Neural progenitor cell (in vitro differentiated cells): ENCODE measurements at regions not wholly inside any gene's neighbourhood (a gene's known extent, or its start where the extent isn't known, plus 50 kb on each side); places are given as distances from the start of the nearest gene placed in this dataset.

Experiments used
- DNase-seq: peaks from one replicate; pipeline ENCODE4 v3.0.0-alpha.2; 2016; ENCODE audit warnings: low spot score
- H2AFZ ChIP-seq: fragments of 200-600 bp; sonication (generic); replicated peaks from 2 replicates; pipeline ENCODE4 v1.6.1; 2016; ENCODE audit warnings: antibody characterized with exemption
- H3F3A ChIP-seq: fragments of 200-600 bp; sonication (generic); 2 replicates; pipeline ENCODE4 v1.6.1; 2016; ENCODE audit warnings: antibody characterized with exemption, low read depth
- H3K27ac ChIP-seq: fragments of 200-600 bp; sonication (generic); 2 replicates; pipeline ENCODE4 v1.5.1; 2016; ENCODE audit warnings: mild to moderate bottlenecking
- H3K27me3 ChIP-seq: fragments of 200-600 bp; sonication (generic); 2 replicates; pipeline ENCODE4 v1.6.1; 2016; ENCODE audit warnings: mild to moderate bottlenecking, moderate library complexity
- H3K36me3 ChIP-seq: fragments of 200-600 bp; sonication (generic); 2 replicates; pipeline ENCODE4 v1.5.1; 2016
- H3K4me1 ChIP-seq: fragments of 200-600 bp; sonication (generic); 2 replicates; pipeline ENCODE4 v1.6.1; 2016; ENCODE audit warnings: mixed run types
- H3K4me2 ChIP-seq: fragments of 200-600 bp; sonication (generic); 2 replicates; pipeline ENCODE4 v1.6.1; 2016
- H3K4me3 ChIP-seq: fragments of 200-600 bp; sonication (generic); 2 replicates; pipeline ENCODE4 v1.5.1; 2016
- H3K79me2 ChIP-seq: fragments of 200-600 bp; sonication (generic); 2 replicates; pipeline ENCODE4 v1.6.1; 2016; ENCODE audit warnings: low read depth
- H3K9ac ChIP-seq: fragments of 200-600 bp; sonication (generic); 2 replicates; pipeline ENCODE4 v1.6.1; 2016
- H3K9me3 ChIP-seq: fragments of 200-600 bp; sonication (generic); 2 replicates; pipeline ENCODE4 v1.5.1; 2016; ENCODE audit warnings: low read depth
- H4K20me1 ChIP-seq: fragments of 200-600 bp; sonication (generic); 2 replicates; pipeline ENCODE4 v1.6.1; 2016; ENCODE audit warnings: low read depth
- H3K27ac Mint-ChIP-seq: 3 replicates; pipeline ENCODE4 v1.8.0; 2021; ENCODE audit warnings: mixed read lengths
- H3K27me3 Mint-ChIP-seq: 2 replicates; pipeline ENCODE4 v1.8.0; 2022; ENCODE audit warnings: low read depth, mild to moderate bottlenecking, inconsistent platforms, moderate library complexity, mixed read lengths; ENCODE audit not compliant: insufficient read depth
- H3K36me3 Mint-ChIP-seq: 3 replicates; pipeline ENCODE4 v1.8.0; 2021; ENCODE audit warnings: mixed read lengths
- H3K4me1 Mint-ChIP-seq: 3 replicates; pipeline ENCODE4 v1.8.0; 2021; ENCODE audit warnings: mixed read lengths
- H3K4me3 Mint-ChIP-seq: 3 replicates; pipeline ENCODE4 v1.8.0; 2021; ENCODE audit warnings: mild to moderate bottlenecking, moderate library complexity, mixed read lengths
- H3K9me3 Mint-ChIP-seq: 3 replicates; pipeline ENCODE4 v1.8.0; 2020; ENCODE audit warnings: mixed read lengths
- EZH2 ChIP-seq: fragments of 200-600 bp; sonication (generic); IDR thresholded peaks from 2 replicates; pipeline ENCODE4 v1.6.1; 2017; ENCODE audit warnings: antibody characterized with exemption, mild to moderate bottlenecking, moderate library complexity
- EZH2phosphoT487 ChIP-seq: fragments of 200-600 bp; sonication (generic); IDR thresholded peaks from 2 replicates; pipeline ENCODE4 v1.6.1; 2017; ENCODE audit warnings: antibody characterized with exemption
- TF ChIP-seq, protein P1 (sequence below): fragments of 200-600 bp; sonication (generic); IDR thresholded peaks from 2 replicates; pipeline ENCODE4 v1.5.1; 2017; ENCODE audit warnings: antibody characterized with exemption, mild to moderate bottlenecking

DNA sequence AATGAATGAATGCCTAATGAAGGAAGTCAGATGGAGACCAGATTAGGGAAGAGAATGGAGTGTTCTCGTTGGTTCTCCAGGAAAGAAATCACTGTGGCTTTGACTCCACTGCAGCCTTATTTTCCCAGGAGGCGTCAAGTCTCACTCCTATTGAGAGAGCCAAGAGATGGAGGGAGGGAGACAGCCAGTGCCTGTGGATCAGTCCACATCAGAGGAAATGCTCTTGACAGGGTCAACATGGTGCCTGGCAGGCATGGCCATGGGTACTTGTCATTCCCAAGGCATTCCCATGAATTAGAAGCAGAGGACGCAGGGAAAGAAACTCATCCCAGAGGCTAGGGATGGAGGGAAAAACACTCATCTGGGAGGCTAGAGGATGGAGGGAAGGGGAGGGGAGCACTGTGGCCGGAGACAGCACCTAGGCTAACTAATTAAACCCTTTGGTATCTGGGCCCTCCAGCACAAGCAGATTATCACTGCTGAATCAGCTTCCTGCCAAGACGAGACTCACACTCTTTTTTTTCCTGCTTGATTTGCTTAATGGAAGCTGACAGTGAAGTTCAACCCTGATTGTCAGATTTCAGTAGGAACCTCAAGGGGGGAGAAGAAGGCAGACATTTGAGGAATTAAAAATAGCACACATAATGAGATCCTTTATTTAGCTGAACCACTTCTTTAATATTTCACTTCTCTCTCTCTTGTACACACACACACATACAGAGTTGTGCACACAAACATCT, 1233.2 kb upstream of the AUTS2 start:
- H3K27me3 Mint-ChIP-seq, result peaks cover 8% of the 10 kb centered on the region
- H3K36me3 Mint-ChIP-seq, result no peaks in the 10 kb centered on the region
- no peaks in the 10 kb centered on the region for H3K27me3 ChIP-seq
- no peaks in the 10 kb centered on the region for H3K9me3 ChIP-seq
- no peaks in the 10 kb centered on the region for H3K79me2 ChIP-seq
- no peaks in the 10 kb centered on the region for H3K36me3 ChIP-seq
- no peak for DNase-seq
- H3K9me3 Mint-ChIP-seq, result peaks cover 10% of the 10 kb centered on the region
- H3K4me1 Mint-ChIP-seq, result peaks cover 9% of the 10 kb centered on the region
- no peak overlapping the region for H3K9ac ChIP-seq
- H3K4me3 Mint-ChIP-seq, result no peak overlapping the region
- no peak overlapping the region for H2AFZ ChIP-seq
- H3K27ac ChIP-seq, result no peak overlapping the region
- H3K4me2 ChIP-seq, result no peak overlapping the region
- no peaks in the 10 kb centered on the region for H4K20me1 ChIP-seq
- peak overlapping the region; percentile 61 for H3K27ac Mint-ChIP-seq
- H3K4me3 ChIP-seq, result no peak overlapping the region
- no peaks in the 10 kb centered on the region for H3K4me1 ChIP-seq
- H3F3A ChIP-seq, result no peaks in the 10 kb centered on the region
- TF ChIP-seq EZH2 (no peak), EZH2phosphoT487 (no peak)
- TF ChIP-seq, protein P1, sequence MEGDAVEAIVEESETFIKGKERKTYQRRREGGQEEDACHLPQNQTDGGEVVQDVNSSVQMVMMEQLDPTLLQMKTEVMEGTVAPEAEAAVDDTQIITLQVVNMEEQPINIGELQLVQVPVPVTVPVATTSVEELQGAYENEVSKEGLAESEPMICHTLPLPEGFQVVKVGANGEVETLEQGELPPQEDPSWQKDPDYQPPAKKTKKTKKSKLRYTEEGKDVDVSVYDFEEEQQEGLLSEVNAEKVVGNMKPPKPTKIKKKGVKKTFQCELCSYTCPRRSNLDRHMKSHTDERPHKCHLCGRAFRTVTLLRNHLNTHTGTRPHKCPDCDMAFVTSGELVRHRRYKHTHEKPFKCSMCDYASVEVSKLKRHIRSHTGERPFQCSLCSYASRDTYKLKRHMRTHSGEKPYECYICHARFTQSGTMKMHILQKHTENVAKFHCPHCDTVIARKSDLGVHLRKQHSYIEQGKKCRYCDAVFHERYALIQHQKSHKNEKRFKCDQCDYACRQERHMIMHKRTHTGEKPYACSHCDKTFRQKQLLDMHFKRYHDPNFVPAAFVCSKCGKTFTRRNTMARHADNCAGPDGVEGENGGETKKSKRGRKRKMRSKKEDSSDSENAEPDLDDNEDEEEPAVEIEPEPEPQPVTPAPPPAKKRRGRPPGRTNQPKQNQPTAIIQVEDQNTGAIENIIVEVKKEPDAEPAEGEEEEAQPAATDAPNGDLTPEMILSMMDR, result no peak

DNA sequence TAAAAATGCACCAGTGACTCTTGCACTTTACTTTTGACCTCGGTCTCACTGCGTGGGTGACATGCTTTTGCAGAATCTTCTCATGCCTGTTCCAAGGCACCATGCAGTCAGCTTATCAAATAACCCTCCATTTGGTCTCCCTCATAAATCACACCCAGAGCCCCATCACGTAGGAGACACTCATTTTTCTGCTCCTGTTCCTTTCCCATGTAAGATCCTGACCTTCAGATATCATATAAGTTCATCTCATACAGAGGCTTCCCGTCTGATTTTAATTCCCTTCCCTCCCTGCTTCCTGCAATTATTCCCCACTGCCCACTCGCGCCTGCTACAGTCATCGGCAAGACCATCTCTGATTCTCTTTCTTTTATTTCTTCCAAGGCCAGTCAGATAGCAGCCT, 1226.3 kb upstream of the AUTS2 start:
- Mint-ChIP-seq H3K27ac (no peak overlapping the region), H3K36me3 (no peaks in the 10 kb centered on the region), H3K4me3 (no peak overlapping the region), H3K4me1 (peaks cover 3% of the 10 kb centered on the region), H3K9me3 (peaks cover 10% of the 10 kb centered on the region), H3K27me3 (peaks cover under 1% of the 10 kb centered on the region)
- Histone ChIP-seq H3K79me2 (no peaks in the 10 kb centered on the region), H4K20me1 (no peaks in the 10 kb centered on the region), H3K27ac (no peak overlapping the region), H3K9ac (no peak overlapping the region), H3K27me3 (no peaks in the 10 kb centered on the region), H3K36me3 (no peaks in the 10 kb centered on the region), H3K4me2 (no peak overlapping the region), H3K9me3 (no peaks in the 10 kb centered on the region), H3F3A (no peaks in the 10 kb centered on the region), H3K4me3 (no peak overlapping the region), H2AFZ (no peak overlapping the region), H3K4me1 (no peaks in the 10 kb centered on the region)
- no peak for DNase-seq
- no peak for TF ChIP-seq EZH2
- no peak for TF ChIP-seq EZH2phosphoT487
- TF ChIP-seq, protein P1, result no peak

- no peak overlapping the region for H3K27ac ChIP-seq
- Mint-ChIP-seq H3K9me3 (peaks cover 6% of the 10 kb centered on the region), H3K4me3 (no peak overlapping the region), H3K4me1 (peaks cover 3% of the 10 kb centered on the region), H3K36me3 (no peaks in the 10 kb centered on the region), H3K27me3 (no peaks in the 10 kb centered on the region), H3K27ac (no peak overlapping the region)
- no peaks in the 10 kb centered on the region for H3F3A ChIP-seq
- TF ChIP-seq EZH2phosphoT487 (no peak), EZH2 (no peak)
- TF ChIP-seq, protein P1, result no peak
- H3K36me3 ChIP-seq, result no peaks in the 10 kb centered on the region
- H3K4me1 ChIP-seq, result no peaks in the 10 kb centered on the region
- no peak overlapping the region for H2AFZ ChIP-seq
- H3K9me3 ChIP-seq, result no peaks in the 10 kb centered on the region
- H4K20me1 ChIP-seq, result no peaks in the 10 kb centered on the region
- H3K9ac ChIP-seq, result no peak overlapping the region
- no peak overlapping the region for H3K4me3 ChIP-seq
- no peak for DNase-seq
- no peaks in the 10 kb centered on the region for H3K27me3 ChIP-seq
- no peak overlapping the region for H3K4me2 ChIP-seq
- no peaks in the 10 kb centered on the region for H3K79me2 ChIP-seq
Measured at GRCh38 chr7:68376131-68376661, 1222.1 kb upstream of the AUTS2 start.
